H1 (cell line): ENCODE measurements at regions not wholly inside any gene's neighbourhood (a gene's known extent, or its start where the extent isn't known, plus 50 kb on each side); places are given as distances from the start of the nearest gene placed in this dataset.

Source experiments
- CTCF ChIA-PET: fragments of 300-600 bp; sonication (Branson Sonifier 250); formaldehyde crosslinking; loops from one replicate; lab custom pipeline; 2021; ENCODE audit not compliant: partially characterized antibody; lab: Charles Lee
- POLR2A ChIA-PET: fragments of 300-600 bp; sonication (Branson Sonifier 250); formaldehyde crosslinking; loops from one replicate; lab custom pipeline; 2021; ENCODE audit warnings: inconsistent platforms; ENCODE audit not compliant: partially characterized antibody; lab: Charles Lee
- DNase-seq, 2 experiments: peaks; one replicate each; pipeline versions ENCODE4 v3.0.0 to v3.0.0-alpha.2; 2010 to 2022; ENCODE audit warnings: low spot score in 2 of 2, low read depth in 1 of 2, mixed read lengths in 1 of 2
- FAIRE-seq: peaks from 2 replicates; lab custom pipeline; 2011; peaks lifted over from hg19 to GRCh38; lab: Jason Lieb, UNC
- H2AFZ ChIP-seq: 2 replicates; pipeline ENCODE4 v1.8.1; 2012; ENCODE audit warnings: low read length, inconsistent platforms
- H2AK5ac ChIP-seq: 2 replicates; pipeline ENCODE4 v1.6.1; 2013; ENCODE audit warnings: low read depth, low read length
- H2BK120ac ChIP-seq: replicated peaks from 2 replicates; pipeline ENCODE3; 2013; ENCODE audit warnings: low read depth, low read length, inconsistent platforms
- H2BK12ac ChIP-seq: 2 replicates; pipeline ENCODE4 v1.6.1; 2013; ENCODE audit warnings: low read depth, low read length
- H2BK15ac ChIP-seq: 2 replicates; pipeline ENCODE4 v1.6.1; 2013; ENCODE audit warnings: low read length
- H2BK20ac ChIP-seq: 2 replicates; pipeline ENCODE4 v1.6.1; 2013; ENCODE audit warnings: low read length
- H2BK5ac ChIP-seq: 2 replicates; pipeline ENCODE4 v1.6.1; 2013; ENCODE audit warnings: low read depth, low read length
- H3K14ac ChIP-seq: 2 replicates; pipeline ENCODE4 v1.6.1; 2013; ENCODE audit warnings: inconsistent platforms; ENCODE audit not compliant: insufficient read length
- H3K18ac ChIP-seq: 2 replicates; pipeline ENCODE4 v1.6.1; 2013; ENCODE audit warnings: low read length; ENCODE audit errors: extremely low read depth
- H3K23ac ChIP-seq: 2 replicates; pipeline ENCODE4 v1.6.1; 2013; ENCODE audit warnings: inconsistent platforms; ENCODE audit not compliant: insufficient read length
- H3K23me2 ChIP-seq: 2 replicates; pipeline ENCODE4 v1.6.1; 2013; ENCODE audit warnings: low read depth, low read length
- H3K27ac ChIP-seq: 2 replicates; pipeline ENCODE4 v1.6.1; 2011; ENCODE audit warnings: low read depth, low read length, inconsistent platforms
- H3K27me3 ChIP-seq, 4 experiments: replicated peaks in 1 of 4; 1 replicate in 1 of 4; 2 replicates in 3 of 4; pipeline versions ENCODE4 v1.6.1 to v1.8.1; 2011 to 2013; ENCODE audit warnings: low read length in 3 of 4, mild to moderate bottlenecking in 3 of 4, inconsistent platforms in 2 of 4, mixed read lengths in 2 of 4, moderate library complexity in 1 of 4; ENCODE audit not compliant: control insufficient read depth in 3 of 4, insufficient read depth in 3 of 4; ENCODE audit errors: extremely low read depth in 1 of 4
- H3K36me3 ChIP-seq, 4 experiments: 2 replicates each; pipeline versions ENCODE4 v1.6.1 to v1.8.1; 2011 to 2013; ENCODE audit warnings: mild to moderate bottlenecking in 4 of 4, low read length in 3 of 4, moderate library complexity in 2 of 4, control low read depth in 1 of 4, inconsistent platforms in 1 of 4; ENCODE audit not compliant: insufficient read depth in 4 of 4, control insufficient read depth in 2 of 4
- H3K4ac ChIP-seq: replicated peaks from 2 replicates; pipeline ENCODE3; 2013; ENCODE audit warnings: low read length, low read depth, mixed read lengths, inconsistent platforms; ENCODE audit not compliant: insufficient read length
- H3K4me1 ChIP-seq, 4 experiments: replicated peaks in 1 of 4; 1 replicate in 1 of 4; 2 replicates in 3 of 4; pipeline versions ENCODE4 v1.6.1 to v1.8.1; 2011 to 2013; ENCODE audit warnings: low read length in 3 of 4, inconsistent platforms in 2 of 4, mixed read lengths in 1 of 4; ENCODE audit not compliant: insufficient read depth in 4 of 4, control insufficient read depth in 3 of 4
- H3K4me2 ChIP-seq, 2 experiments: 2 replicates each; pipeline versions ENCODE4 v1.6.1 to v1.8.1; 2011 to 2013; ENCODE audit warnings: low read depth in 2 of 2, low read length in 2 of 2, control low read depth in 1 of 2, inconsistent platforms in 1 of 2, mild to moderate bottlenecking in 1 of 2; ENCODE audit not compliant: insufficient read depth in 1 of 2
- H3K4me3 ChIP-seq, 4 experiments: fragments of 200-600, 300-600 bp in 1 of 4; sonication (generic), shearing (Covaris generic), sonication (Bioruptor Twin) in 1 of 4; 2 replicates each; pipeline versions ENCODE4 v1.5.1 to v1.8.1; 2011 to 2016; ENCODE audit warnings: low read length in 4 of 4, low read depth in 3 of 4, control low read depth in 2 of 4, inconsistent platforms in 2 of 4, mild to moderate bottlenecking in 2 of 4, mixed read lengths in 1 of 4, moderate library complexity in 1 of 4; ENCODE audit not compliant: insufficient read depth in 2 of 4; ENCODE audit errors: extremely low read depth in 1 of 4
- H3K56ac ChIP-seq: replicated peaks from 2 replicates; pipeline ENCODE3; 2013; ENCODE audit warnings: low read depth, mild to moderate bottlenecking, mixed read lengths, low read length, inconsistent platforms; ENCODE audit not compliant: insufficient read length
- H3K79me1 ChIP-seq: 2 replicates; pipeline ENCODE4 v1.6.1; 2013; ENCODE audit warnings: low read depth, low read length, control low read depth
- H3K79me2 ChIP-seq, 2 experiments: 2 replicates each; pipeline versions ENCODE4 v1.6.1 to v1.8.1; 2012 to 2013; ENCODE audit warnings: low read length in 2 of 2, mild to moderate bottlenecking in 2 of 2, inconsistent platforms in 1 of 2; ENCODE audit not compliant: insufficient read depth in 2 of 2, control insufficient read depth in 1 of 2
- H3K9ac ChIP-seq, 4 experiments: replicated peaks in 1 of 4; 1 replicate in 1 of 4; 2 replicates in 3 of 4; pipeline versions ENCODE4 v1.6.1 to v1.8.1; 2011 to 2013; ENCODE audit warnings: low read depth in 3 of 4, low read length in 3 of 4, control low read depth in 2 of 4, mild to moderate bottlenecking in 2 of 4, moderate library complexity in 2 of 4, inconsistent platforms in 1 of 4; ENCODE audit errors: extremely low read depth in 1 of 4
- H3K9me3 ChIP-seq, 2 experiments: 2 replicates each; pipeline versions ENCODE4 v1.6.1 to v1.8.1; 2012 to 2013; ENCODE audit warnings: mild to moderate bottlenecking in 2 of 2, moderate library complexity in 2 of 2, control low read depth in 1 of 2, inconsistent platforms in 1 of 2, low read depth in 1 of 2, low read length in 1 of 2, mixed read lengths in 1 of 2; ENCODE audit not compliant: insufficient read depth in 2 of 2
- H4K20me1 ChIP-seq, 2 experiments: replicated peaks in 1 of 2; 2 replicates each; pipeline versions ENCODE3 to v1.8.1; 2011 to 2013; ENCODE audit warnings: inconsistent platforms in 2 of 2, low read length in 2 of 2, mild to moderate bottlenecking in 1 of 2; ENCODE audit not compliant: insufficient read depth in 2 of 2, control insufficient read depth in 1 of 2
- H4K5ac ChIP-seq: 2 replicates; pipeline ENCODE4 v1.6.1; 2013; ENCODE audit warnings: low read length, low read depth, mixed read lengths, inconsistent platforms; ENCODE audit not compliant: insufficient read length
- H4K8ac ChIP-seq: 2 replicates; pipeline ENCODE4 v1.8.0; 2013; ENCODE audit warnings: mild to moderate bottlenecking, moderate library complexity, low read length, inconsistent platforms; ENCODE audit not compliant: insufficient read depth; ENCODE audit errors: extremely low read depth
- H4K91ac ChIP-seq: replicated peaks from 2 replicates; pipeline ENCODE3; 2013; ENCODE audit warnings: low read length, mixed read lengths, inconsistent platforms; ENCODE audit not compliant: insufficient read length
- CBX8 ChIP-seq: fragments of 300-800, 300-1000 bp; sonication (generic); IDR thresholded peaks from 2 replicates; pipeline ENCODE4 v1.7.1; 2016; ENCODE audit warnings: low read depth, low read length, borderline replicate concordance
- CEBPB ChIP-seq: IDR thresholded peaks from 2 replicates; pipeline ENCODE4 v1.6.1; 2012; ENCODE audit warnings: low read depth, low read length
- CTCF ChIP-seq, 3 experiments: IDR thresholded peaks; 1 replicate in 2 of 3; 2 replicates in 1 of 3; pipeline versions ENCODE4 v1.5.1 to v1.6.1; 2011; ENCODE audit warnings: low read length in 3 of 3, mild to moderate bottlenecking in 3 of 3, inconsistent platforms in 2 of 3, low read depth in 1 of 3, moderate library complexity in 1 of 3; ENCODE audit not compliant: insufficient read depth in 1 of 3; ENCODE audit errors: control extremely low read depth in 1 of 3
- EP300 ChIP-seq, 2 experiments: IDR thresholded peaks; 1 replicate in 1 of 2; 2 replicates in 1 of 2; pipeline ENCODE4 v1.6.1; 2011 to 2012; ENCODE audit warnings: low read depth in 2 of 2, low read length in 2 of 2, mild to moderate bottlenecking in 2 of 2, borderline replicate concordance in 1 of 2, inconsistent platforms in 1 of 2, moderate library complexity in 1 of 2
- POLR2AphosphoS5 ChIP-seq: IDR thresholded peaks from 2 replicates; pipeline ENCODE4 v1.6.1; 2011; ENCODE audit warnings: low read depth, low read length
- RNF2 ChIP-seq: fragments of 200-900, 300-1000 bp; sonication (generic); IDR thresholded peaks from 2 replicates; pipeline ENCODE4 v1.7.1; 2016; ENCODE audit warnings: borderline replicate concordance, low read depth, mild to moderate bottlenecking, antibody characterized with exemption, low read length; ENCODE audit not compliant: poor library complexity, severe bottlenecking; ENCODE audit errors: missing control alignments
- SIN3A ChIP-seq, 2 experiments: IDR thresholded peaks in 1 of 2; conservative IDR thresholded peaks in 1 of 2; 2 replicates each; pipeline ENCODE4 v1.6.1; 2011 to 2012; ENCODE audit warnings: low read length in 2 of 2, improper control_type of control experiment in 1 of 2, low read depth in 1 of 2, mild to moderate bottlenecking in 1 of 2
- SP1 ChIP-seq: IDR thresholded peaks from 2 replicates; pipeline ENCODE4 v1.6.1; 2011; ENCODE audit warnings: low read depth, low read length
- TBP ChIP-seq: IDR thresholded peaks from 2 replicates; pipeline ENCODE4 v1.6.1; 2011; ENCODE audit warnings: low read depth, low read length, improper control_type of control experiment
- USF2 ChIP-seq: IDR thresholded peaks from 2 replicates; pipeline ENCODE4 v1.6.1; 2011; ENCODE audit warnings: low read length, improper control_type of control experiment
- WGBS, 2 experiments: shearing (Covaris generic) in 1 of 2; methylation state at CpG; one replicate each; pipeline versions ENCODE4 v1.1.6 to v1.1.7; 2013 to 2015; ENCODE audit warnings: low lambda C conversion rate in 2 of 2, mixed read lengths in 2 of 2, inconsistent platforms in 1 of 2, low coverage in 1 of 2, missing lambda C conversion rate in 1 of 2; ENCODE audit not compliant: insufficient replicate concordance in 2 of 2, insufficient coverage in 1 of 2, insufficient read length in 1 of 2; ENCODE audit errors: extremely low coverage in 1 of 2, missing lambda C conversion rate in 1 of 2; 5-methylcytosine and 5-hydroxymethylcytosine counted together

DNA sequence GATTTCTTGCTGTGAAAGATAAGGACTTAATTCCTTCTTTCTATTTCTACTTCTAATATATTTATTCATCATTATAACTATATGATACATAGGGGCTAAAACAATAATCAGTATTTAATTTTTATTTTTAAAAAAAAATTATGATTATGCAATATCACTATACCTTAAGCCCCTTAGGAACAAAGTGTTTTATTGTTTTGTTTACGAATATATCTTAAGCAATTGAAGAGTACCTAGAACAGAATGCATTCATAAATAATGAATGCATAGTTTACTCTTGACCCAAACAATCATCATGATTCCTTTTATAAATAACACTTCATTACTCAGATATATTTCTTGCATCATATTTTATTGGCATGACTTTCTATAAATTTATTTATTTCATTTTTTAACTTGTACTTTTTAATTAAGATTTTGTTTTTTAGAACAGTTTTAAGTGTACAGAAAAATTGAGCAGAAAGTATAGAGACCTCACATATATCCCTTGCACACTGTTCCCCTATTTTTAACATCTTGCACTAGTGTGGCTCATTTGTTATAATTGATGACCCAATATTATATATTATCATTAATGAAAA is 339.9 kb upstream of the SPRY2 start:
- no peaks in the 10 kb centered on the region for H3K9me3 ChIP-seq
- H2BK5ac ChIP-seq: no peak overlapping the region
- H3K79me2 ChIP-seq: no peaks in the 10 kb centered on the region
- no peak overlapping the region for H2BK15ac ChIP-seq
- DNase-seq (no peak), FAIRE-seq (no peak)
- H2BK120ac ChIP-seq: no peak overlapping the region
- no peaks in the 10 kb centered on the region for H3K36me3 ChIP-seq
- no peaks in the 10 kb centered on the region for H3K27me3 ChIP-seq
- no peak overlapping the region for H4K91ac ChIP-seq
- no peak overlapping the region for H3K9ac ChIP-seq
- no peak overlapping the region for H3K27ac ChIP-seq
- H2AK5ac ChIP-seq: no peak overlapping the region
- no peak overlapping the region for H4K8ac ChIP-seq
- no peak overlapping the region for H3K18ac ChIP-seq
- no peak overlapping the region for H2BK20ac ChIP-seq
- H3K23ac ChIP-seq: no peak overlapping the region
- no peak overlapping the region for H3K14ac ChIP-seq
- CTCF ChIA-PET: no interaction called here
- no peak overlapping the region for H3K4ac ChIP-seq
- no peak overlapping the region for H3K4me3 ChIP-seq
- H3K23me2 ChIP-seq: peaks cover 2% of the 10 kb centered on the region; the same call in 1 of the 2 replicates
- POLR2A ChIA-PET: no interaction called here
- no peak overlapping the region for H2AFZ ChIP-seq
- no peaks in the 10 kb centered on the region for H4K20me1 ChIP-seq
- H4K5ac ChIP-seq: no peak overlapping the region
- H3K79me1 ChIP-seq: no peaks in the 10 kb centered on the region
- H2BK12ac ChIP-seq: no peak overlapping the region
- H3K4me2 ChIP-seq: no peak overlapping the region
- H3K4me1 ChIP-seq: no peaks in the 10 kb centered on the region
- no peak overlapping the region for H3K56ac ChIP-seq
- WGBS, 2 experiments: 93% methylated on average over 1 of the region's 1 CpG; no CpG with 5 or more reads in 1 of the 2 experiments
- TF ChIP-seq RNF2 (no peak), CTCF (IDR thresholded peaks at IDR 0.05; ENCODE audit: control extremely low read depth in 1 of 3, insufficient read depth in 1 of 3, low read depth in 1 of 3, low read length in 3 of 3) (no peak), SP1 (no peak), POLR2AphosphoS5 (no peak), USF2 (no peak), TBP (no peak), CBX8 (no peak), SIN3A (conservative IDR thresholded peaks at IDR 0.05 in 1 of 2, IDR thresholded peaks at IDR 0.05 in 1 of 2; ENCODE audit: low read depth in 1 of 2, low read length in 2 of 2) (no peak), CEBPB (no peak), EP300 (IDR thresholded peaks at IDR 0.05; ENCODE audit: borderline replicate concordance in 1 of 2, low read depth in 2 of 2, low read length in 2 of 2) (no peak)
